ENCODE measurements at regions not wholly inside any gene's neighbourhood (a gene's known extent, or its start where the extent isn't known, plus 50 kb on each side); places are given as distances from the start of the nearest gene placed in this dataset.

DNA sequence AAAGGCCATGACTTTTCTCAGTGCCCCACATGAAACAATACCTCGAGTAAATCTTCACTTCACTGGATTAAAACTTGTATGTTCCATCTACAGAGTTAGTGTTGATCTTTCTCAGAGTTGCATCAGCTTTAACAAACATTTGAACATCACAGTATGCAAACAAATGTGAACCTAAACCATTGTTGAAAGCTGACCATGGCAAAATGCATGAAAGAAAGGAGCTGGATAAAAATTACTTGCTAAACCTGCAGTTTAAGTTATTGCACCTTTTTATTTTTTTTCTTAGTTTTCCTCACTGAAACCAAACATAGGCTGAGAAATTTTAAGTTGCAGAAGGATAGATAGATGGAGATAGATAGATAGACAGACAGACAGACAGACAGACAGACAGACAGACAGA, 107.2 kb upstream of the UGP2 start:
- H3K9ac ChIP-seq (ENCODE audit: low read length), result no peak overlapping the region
- intact Hi-C loops (cut with micrococcal nuclease), result no loop called here
- no peaks in the 10 kb centered on the region for H3K27me3 ChIP-seq (replicated peaks in 1 of 4; ENCODE audit: control extremely low read depth in 1 of 4, control insufficient read depth in 3 of 4, insufficient read depth in 4 of 4, low read length in 3 of 4)
- H3K79me2 ChIP-seq (ENCODE audit: control insufficient read depth, insufficient read depth, low read length), result no peaks in the 10 kb centered on the region
- H3K4me3 Mint-ChIP-seq, result no peak overlapping the region
- H3K4me1 ChIP-seq (ENCODE audit: control insufficient read depth in 2 of 2, insufficient read depth in 2 of 2, low read length in 2 of 2), result no peaks in the 10 kb centered on the region
- DNase-seq, result no peak
- no peak for TF ChIP-seq EZH2 (IDR thresholded peaks at IDR 0.05; ENCODE audit: borderline replicate concordance, insufficient read depth, low read depth, low read length, poor library complexity, severe bottlenecking)
- TF ChIP-seq, protein P1, sequence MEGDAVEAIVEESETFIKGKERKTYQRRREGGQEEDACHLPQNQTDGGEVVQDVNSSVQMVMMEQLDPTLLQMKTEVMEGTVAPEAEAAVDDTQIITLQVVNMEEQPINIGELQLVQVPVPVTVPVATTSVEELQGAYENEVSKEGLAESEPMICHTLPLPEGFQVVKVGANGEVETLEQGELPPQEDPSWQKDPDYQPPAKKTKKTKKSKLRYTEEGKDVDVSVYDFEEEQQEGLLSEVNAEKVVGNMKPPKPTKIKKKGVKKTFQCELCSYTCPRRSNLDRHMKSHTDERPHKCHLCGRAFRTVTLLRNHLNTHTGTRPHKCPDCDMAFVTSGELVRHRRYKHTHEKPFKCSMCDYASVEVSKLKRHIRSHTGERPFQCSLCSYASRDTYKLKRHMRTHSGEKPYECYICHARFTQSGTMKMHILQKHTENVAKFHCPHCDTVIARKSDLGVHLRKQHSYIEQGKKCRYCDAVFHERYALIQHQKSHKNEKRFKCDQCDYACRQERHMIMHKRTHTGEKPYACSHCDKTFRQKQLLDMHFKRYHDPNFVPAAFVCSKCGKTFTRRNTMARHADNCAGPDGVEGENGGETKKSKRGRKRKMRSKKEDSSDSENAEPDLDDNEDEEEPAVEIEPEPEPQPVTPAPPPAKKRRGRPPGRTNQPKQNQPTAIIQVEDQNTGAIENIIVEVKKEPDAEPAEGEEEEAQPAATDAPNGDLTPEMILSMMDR (IDR thresholded peaks at IDR 0.05), result no peak
- H3K9me3 Mint-ChIP-seq (ENCODE audit: insufficient read depth), result no peaks in the 10 kb centered on the region
- H3K4me2 ChIP-seq (replicated peaks; ENCODE audit: low read depth, low read length, poor library complexity, severe bottlenecking), result no peak overlapping the region
- no peaks in the 10 kb centered on the region for H3K4me1 Mint-ChIP-seq
- ATAC-seq (ENCODE audit: low read depth), result no peak
- CTCF ChIA-PET, result no interaction called here
- H3K9me3 ChIP-seq (ENCODE audit: control extremely low read depth in 1 of 3, control insufficient read depth in 2 of 3, insufficient read depth in 1 of 3, low read length in 2 of 3), result no peaks in the 10 kb centered on the region
- WGBS (ENCODE audit: insufficient coverage), result no CpG with 5 or more reads among the region's 1 CpG
- H2AFZ ChIP-seq (ENCODE audit: insufficient read depth, low read depth, low read length, poor library complexity, severe bottlenecking), result no peak overlapping the region
- no peak overlapping the region for H3K4me3 ChIP-seq (ENCODE audit: control extremely low read depth in 1 of 5, extremely low read depth in 1 of 5, insufficient read depth in 1 of 5, low read depth in 2 of 5, low read length in 4 of 5)
- H3K27me3 Mint-ChIP-seq, result peaks cover 8% of the 10 kb centered on the region
- H4K20me1 ChIP-seq (ENCODE audit: control insufficient read depth, insufficient read depth, low read length, poor library complexity, severe bottlenecking), result no peaks in the 10 kb centered on the region
- H3K27ac Mint-ChIP-seq, result no peak overlapping the region
- no peak overlapping the region for H3K27ac ChIP-seq (ENCODE audit: low read length in 2 of 2)
- POLR2A ChIA-PET, result no interaction called here
- no peaks in the 10 kb centered on the region for H3K36me3 ChIP-seq (replicated peaks in 1 of 2; ENCODE audit: control extremely low read depth in 1 of 2, control insufficient read depth in 1 of 2, extremely low read depth in 1 of 2, insufficient read depth in 2 of 2, low read length in 1 of 2)

DNA sequence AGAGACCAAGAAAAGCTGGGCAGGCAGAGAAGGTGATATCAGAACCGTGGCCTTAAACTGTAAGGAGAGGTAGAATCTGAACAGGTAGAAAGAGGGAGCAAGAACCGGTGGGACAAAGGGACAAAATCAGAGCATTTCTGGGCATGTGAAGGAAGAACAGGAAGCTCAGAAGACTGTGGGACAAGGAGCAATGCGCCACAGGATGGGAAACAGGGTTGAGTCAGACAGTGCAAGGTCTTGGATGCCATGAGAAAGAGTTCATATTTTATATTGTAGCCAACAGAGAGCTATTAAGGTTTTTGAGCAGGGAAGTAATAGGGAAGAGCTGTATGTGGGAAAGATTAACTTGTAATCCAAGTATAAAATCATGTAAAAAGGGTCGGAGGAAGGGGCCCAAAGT, 106.4 kb upstream of the UGP2 start:
- H2AFZ ChIP-seq (ENCODE audit: insufficient read depth, low read depth, low read length, poor library complexity, severe bottlenecking), result no peak overlapping the region
- no peaks in the 10 kb centered on the region for H3K79me2 ChIP-seq (ENCODE audit: control insufficient read depth, insufficient read depth, low read length)
- no peaks in the 10 kb centered on the region for H3K9me3 Mint-ChIP-seq (ENCODE audit: insufficient read depth)
- H3K27me3 ChIP-seq (replicated peaks in 1 of 4; ENCODE audit: control extremely low read depth in 1 of 4, control insufficient read depth in 3 of 4, insufficient read depth in 4 of 4, low read length in 3 of 4), result no peaks in the 10 kb centered on the region
- no peak overlapping the region for H3K4me3 ChIP-seq (ENCODE audit: control extremely low read depth in 1 of 5, extremely low read depth in 1 of 5, insufficient read depth in 1 of 5, low read depth in 2 of 5, low read length in 4 of 5)
- DNase-seq (no peak), ATAC-seq (ENCODE audit: low read depth) (no peak)
- POLR2A ChIA-PET, result no interaction called here
- no peak overlapping the region for H3K4me2 ChIP-seq (replicated peaks; ENCODE audit: low read depth, low read length, poor library complexity, severe bottlenecking)
- CTCF ChIA-PET, result no interaction called here
- H3K9me3 ChIP-seq (ENCODE audit: control extremely low read depth in 1 of 3, control insufficient read depth in 2 of 3, insufficient read depth in 1 of 3, low read length in 2 of 3), result no peaks in the 10 kb centered on the region
- H3K4me1 ChIP-seq (ENCODE audit: control insufficient read depth in 2 of 2, insufficient read depth in 2 of 2, low read length in 2 of 2), result no peaks in the 10 kb centered on the region
- no peak overlapping the region for H3K27ac Mint-ChIP-seq
- H3K36me3 ChIP-seq (replicated peaks in 1 of 2; ENCODE audit: control extremely low read depth in 1 of 2, control insufficient read depth in 1 of 2, extremely low read depth in 1 of 2, insufficient read depth in 2 of 2, low read length in 1 of 2), result no peaks in the 10 kb centered on the region
- H4K20me1 ChIP-seq (ENCODE audit: control insufficient read depth, insufficient read depth, low read length, poor library complexity, severe bottlenecking), result no peaks in the 10 kb centered on the region
- H3K4me1 Mint-ChIP-seq, result no peaks in the 10 kb centered on the region
- intact Hi-C loops (cut with micrococcal nuclease), result no loop called here
- no peak overlapping the region for H3K9ac ChIP-seq (ENCODE audit: low read length)
- no peak overlapping the region for H3K27ac ChIP-seq (ENCODE audit: low read length in 2 of 2)
- 90% methylated on average over 4 of the region's 4 CpGs for WGBS (ENCODE audit: insufficient coverage)
- no peak for TF ChIP-seq EZH2 (IDR thresholded peaks at IDR 0.05; ENCODE audit: borderline replicate concordance, insufficient read depth, low read depth, low read length, poor library complexity, severe bottlenecking)
- TF ChIP-seq, protein P1 (IDR thresholded peaks at IDR 0.05), result no peak
- H3K4me3 Mint-ChIP-seq, result no peak overlapping the region
- peaks cover 4% of the 10 kb centered on the region for H3K27me3 Mint-ChIP-seq

Measured in B cell (primary cell).